ENCODE measurements at regions not wholly inside any gene's neighbourhood (a gene's known extent, or its start where the extent isn't known, plus 50 kb on each side); places are given as distances from the start of the nearest gene placed in this dataset.

DNA sequence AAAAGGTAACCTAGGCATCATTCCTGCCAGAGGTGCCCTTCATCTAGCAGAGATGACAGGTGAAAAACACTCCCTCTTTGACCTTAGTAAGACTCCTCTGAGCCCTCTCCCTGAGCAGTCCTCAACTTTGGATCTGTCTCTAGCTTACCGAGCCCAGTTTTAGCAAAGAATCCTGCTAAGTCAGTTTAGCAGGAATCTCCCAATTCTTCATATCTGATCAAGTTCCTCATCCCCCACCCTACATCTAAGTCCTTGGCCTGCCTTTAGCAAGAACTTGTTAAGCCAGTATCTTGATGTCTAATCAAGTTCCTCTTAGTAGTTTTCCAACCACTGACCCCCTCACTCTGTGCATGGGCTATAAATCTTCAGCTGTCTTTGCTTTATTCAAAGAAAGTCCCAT, 235.6 kb downstream of the OMA1 start:
- DNase-seq (ENCODE audit: low read depth, low spot score) (no peak), ATAC-seq (no peak)
- H3K27me3 ChIP-seq (ENCODE audit: insufficient read depth, low read length), result peaks cover 67% of the 10 kb centered on the region
- BruUV-seq (replicated peaks), result no TSS peak
- no peak overlapping the region for H3K27ac ChIP-seq (ENCODE audit: low read depth, low read length)
- RAD21 ChIA-PET (ENCODE audit: low non-redundant PET in 1 of 2, low total read pairs in 2 of 2, uncharacterized antibody in 2 of 2, unreplicated experiment in 2 of 2), result no interaction called here
- H3K9me2 ChIP-seq (ENCODE audit: insufficient read depth), result no peaks in the 10 kb centered on the region
- no peak for TF ChIP-seq EGR1 (IDR thresholded peaks at IDR 0.05; ENCODE audit: low read depth)
- TF ChIP-seq JUND (IDR thresholded peaks at IDR 0.05), result no peak
- no peak for TF ChIP-seq EZH2 (IDR thresholded peaks at IDR 0.05)
- no peak for TF ChIP-seq FOSL1 (IDR thresholded peaks at IDR 0.05; ENCODE audit: low read depth)
- no peak for TF ChIP-seq SP1 (IDR thresholded peaks at IDR 0.05; ENCODE audit: low read depth)
- no peak for TF ChIP-seq POLR2A (IDR thresholded peaks at IDR 0.05; ENCODE audit: borderline replicate concordance, extremely low read depth, insufficient read depth, insufficient read length)
- TF ChIP-seq RAD21 (IDR thresholded peaks at IDR 0.05; ENCODE audit: low read depth), result no peak
- no peak for TF ChIP-seq SIN3A (IDR thresholded peaks at IDR 0.05; ENCODE audit: low read depth)
- TF ChIP-seq EZH2phosphoT487 (IDR thresholded peaks at IDR 0.05; ENCODE audit: borderline replicate concordance), result no peak
- no peaks in the 10 kb centered on the region for H3K36me3 ChIP-seq (ENCODE audit: control insufficient read depth in 1 of 2, insufficient read depth in 2 of 2, low read length in 2 of 2)
- CTCF ChIA-PET, result no interaction called here
- intact Hi-C loops (cut with micrococcal nuclease), result no loop called here
- no peak overlapping the region for H2AFZ ChIP-seq (ENCODE audit: low read depth, low read length, poor library complexity, severe bottlenecking)
- H3K4me3 ChIP-seq (replicated peaks in 1 of 2; ENCODE audit: low read depth in 1 of 2, low read length in 2 of 2), result no peak overlapping the region
- H3K4me1 ChIP-seq (ENCODE audit: control insufficient read depth in 1 of 2, insufficient read depth in 2 of 2, low read length in 2 of 2), result no peaks in the 10 kb centered on the region
- H3K9ac ChIP-seq (ENCODE audit: low read length), result no peak overlapping the region
- POLR2A ChIA-PET, result no interaction called here
- H3K79me2 ChIP-seq (ENCODE audit: insufficient read depth, low read length), result no peaks in the 10 kb centered on the region
- no peaks in the 10 kb centered on the region for H4K20me1 ChIP-seq (ENCODE audit: insufficient read depth)
- no peaks in the 10 kb centered on the region for H3K9me3 ChIP-seq (ENCODE audit: control insufficient read depth in 1 of 2, insufficient read depth in 1 of 2, low read depth in 1 of 2, low read length in 2 of 2)
- no peak overlapping the region for H3K4me2 ChIP-seq (ENCODE audit: low read length)

DNA sequence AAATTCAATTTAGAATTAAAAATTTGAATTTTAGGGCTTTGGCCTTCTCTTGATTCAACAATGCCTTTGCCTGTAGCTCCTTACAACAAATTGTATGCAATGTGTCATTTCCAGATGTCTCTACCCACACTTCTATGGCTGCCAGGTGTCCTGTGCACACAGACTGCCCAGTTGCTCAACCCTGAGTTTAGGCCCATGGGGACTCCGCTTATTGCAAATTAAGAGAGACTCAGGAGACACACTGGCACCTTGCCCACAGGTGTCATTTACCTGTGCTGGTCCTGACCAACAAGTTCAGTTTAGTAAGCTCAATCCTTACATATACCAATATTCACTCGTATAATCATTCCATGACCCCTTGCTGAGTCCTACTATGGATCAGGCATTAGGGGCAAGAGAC, 236.1 kb downstream of the OMA1 start:
- H3K9me2 ChIP-seq (ENCODE audit: insufficient read depth), result no peaks in the 10 kb centered on the region
- peaks cover 67% of the 10 kb centered on the region for H3K27me3 ChIP-seq (ENCODE audit: insufficient read depth, low read length)
- no peaks in the 10 kb centered on the region for H4K20me1 ChIP-seq (ENCODE audit: insufficient read depth)
- H3K4me2 ChIP-seq (ENCODE audit: low read length), result no peak overlapping the region
- no peaks in the 10 kb centered on the region for H3K9me3 ChIP-seq (ENCODE audit: control insufficient read depth in 1 of 2, insufficient read depth in 1 of 2, low read depth in 1 of 2, low read length in 2 of 2)
- no peaks in the 10 kb centered on the region for H3K79me2 ChIP-seq (ENCODE audit: insufficient read depth, low read length)
- no peak overlapping the region for H3K9ac ChIP-seq (ENCODE audit: low read length)
- CTCF ChIA-PET, result no interaction called here
- ATAC-seq (no peak), DNase-seq (ENCODE audit: low read depth, low spot score) (no peak)
- RAD21 ChIA-PET (ENCODE audit: low non-redundant PET in 1 of 2, low total read pairs in 2 of 2, uncharacterized antibody in 2 of 2, unreplicated experiment in 2 of 2), result no interaction called here
- no peaks in the 10 kb centered on the region for H3K4me1 ChIP-seq (ENCODE audit: control insufficient read depth in 1 of 2, insufficient read depth in 2 of 2, low read length in 2 of 2)
- no peak overlapping the region for H3K27ac ChIP-seq (ENCODE audit: low read depth, low read length)
- intact Hi-C loops (cut with micrococcal nuclease), result no loop called here
- POLR2A ChIA-PET, result no interaction called here
- no peak overlapping the region for H2AFZ ChIP-seq (ENCODE audit: low read depth, low read length, poor library complexity, severe bottlenecking)
- no peaks in the 10 kb centered on the region for H3K36me3 ChIP-seq (ENCODE audit: control insufficient read depth in 1 of 2, insufficient read depth in 2 of 2, low read length in 2 of 2)
- no peak overlapping the region for H3K4me3 ChIP-seq (replicated peaks in 1 of 2; ENCODE audit: low read depth in 1 of 2, low read length in 2 of 2)
- no TSS peak for BruUV-seq (replicated peaks)
- TF ChIP-seq EZH2 (IDR thresholded peaks at IDR 0.05) (no peak), SIN3A (IDR thresholded peaks at IDR 0.05; ENCODE audit: low read depth) (no peak), SRF (IDR thresholded peaks at IDR 0.05; ENCODE audit: low read depth) (no peak), CEBPB (IDR thresholded peaks at IDR 0.05; ENCODE audit: low read depth) (no peak), TCF7L2 (IDR thresholded peaks at IDR 0.05; ENCODE audit: borderline replicate concordance, extremely low read depth, insufficient read depth, insufficient read length) (no peak), ELF1 (IDR thresholded peaks at IDR 0.05; ENCODE audit: borderline replicate concordance, low read depth) (no peak), POLR2AphosphoS5 (IDR thresholded peaks at IDR 0.05; ENCODE audit: low read depth, low read length) (no peak), ZNF274 (IDR thresholded peaks at IDR 0.05; ENCODE audit: low read depth, low read length) (no peak), ZBTB33 (IDR thresholded peaks at IDR 0.05; ENCODE audit: extremely low read depth, insufficient replicate concordance, low read length) (no peak), EZH2phosphoT487 (IDR thresholded peaks at IDR 0.05; ENCODE audit: borderline replicate concordance) (no peak), RAD21 (IDR thresholded peaks at IDR 0.05; ENCODE audit: low read depth) (no peak), SP1 (IDR thresholded peaks at IDR 0.05; ENCODE audit: low read depth) (no peak), JUND (IDR thresholded peaks at IDR 0.05) (no peak), ZFX (IDR thresholded peaks at IDR 0.05) (no peak)
- TF ChIP-seq, protein P1, sequence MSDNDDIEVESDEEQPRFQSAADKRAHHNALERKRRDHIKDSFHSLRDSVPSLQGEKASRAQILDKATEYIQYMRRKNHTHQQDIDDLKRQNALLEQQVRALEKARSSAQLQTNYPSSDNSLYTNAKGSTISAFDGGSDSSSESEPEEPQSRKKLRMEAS (IDR thresholded peaks at IDR 0.05), result no peak
- TF ChIP-seq, protein P2, sequence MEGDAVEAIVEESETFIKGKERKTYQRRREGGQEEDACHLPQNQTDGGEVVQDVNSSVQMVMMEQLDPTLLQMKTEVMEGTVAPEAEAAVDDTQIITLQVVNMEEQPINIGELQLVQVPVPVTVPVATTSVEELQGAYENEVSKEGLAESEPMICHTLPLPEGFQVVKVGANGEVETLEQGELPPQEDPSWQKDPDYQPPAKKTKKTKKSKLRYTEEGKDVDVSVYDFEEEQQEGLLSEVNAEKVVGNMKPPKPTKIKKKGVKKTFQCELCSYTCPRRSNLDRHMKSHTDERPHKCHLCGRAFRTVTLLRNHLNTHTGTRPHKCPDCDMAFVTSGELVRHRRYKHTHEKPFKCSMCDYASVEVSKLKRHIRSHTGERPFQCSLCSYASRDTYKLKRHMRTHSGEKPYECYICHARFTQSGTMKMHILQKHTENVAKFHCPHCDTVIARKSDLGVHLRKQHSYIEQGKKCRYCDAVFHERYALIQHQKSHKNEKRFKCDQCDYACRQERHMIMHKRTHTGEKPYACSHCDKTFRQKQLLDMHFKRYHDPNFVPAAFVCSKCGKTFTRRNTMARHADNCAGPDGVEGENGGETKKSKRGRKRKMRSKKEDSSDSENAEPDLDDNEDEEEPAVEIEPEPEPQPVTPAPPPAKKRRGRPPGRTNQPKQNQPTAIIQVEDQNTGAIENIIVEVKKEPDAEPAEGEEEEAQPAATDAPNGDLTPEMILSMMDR (IDR thresholded peaks at IDR 0.05 in 2 of 3, conservative IDR thresholded peaks at IDR 0.05 in 1 of 3; ENCODE audit: borderline replicate concordance in 1 of 3, insufficient read depth in 1 of 3, low read depth in 2 of 3, low read length in 2 of 3), result no peak
- TF ChIP-seq, protein P3, sequence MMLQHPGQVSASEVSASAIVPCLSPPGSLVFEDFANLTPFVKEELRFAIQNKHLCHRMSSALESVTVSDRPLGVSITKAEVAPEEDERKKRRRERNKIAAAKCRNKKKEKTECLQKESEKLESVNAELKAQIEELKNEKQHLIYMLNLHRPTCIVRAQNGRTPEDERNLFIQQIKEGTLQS (IDR thresholded peaks at IDR 0.05), result no peak
